HEK293T (cell line): ENCODE measurements at regions not wholly inside any gene's neighbourhood (a gene's known extent, or its start where the extent isn't known, plus 50 kb on each side); places are given as distances from the start of the nearest gene placed in this dataset.
"Not testable (repeated sequence)": the region's sequence is repeated elsewhere in the genome, so short reads cannot be mapped to it uniquely, and the experiment has no call there.

Experiments
- BHLHE40 ChIP-seq: fragments of 450-650 bp; IDR thresholded peaks from 2 replicates; pipeline ENCODE4 v1.6.1; 2016; ENCODE audit warnings: mild to moderate bottlenecking, moderate library complexity, borderline replicate concordance
- SP1 ChIP-seq: fragments of 450-650 bp; IDR thresholded peaks from 2 replicates; pipeline ENCODE4 v1.6.1; 2017

GRCh38 chr1:195159795-195160194 lies 1448.4 kb downstream of the KCNT2 start:
- TF ChIP-seq BHLHE40, SP1: not testable (repeated sequence)
